GM18868 (cell line): ENCODE measurements at regions not wholly inside any gene's neighbourhood (a gene's known extent, or its start where the extent isn't known, plus 50 kb on each side); places are given as distances from the start of the nearest gene placed in this dataset.

Experiments used
- ATAC-seq: cut with Tn5 transposase; IDR thresholded peaks from one replicate; pipeline ENCODE4 v1.9.1; 2021; ENCODE audit warnings: mild to moderate bottlenecking, moderate library complexity; ENCODE audit not compliant: unreplicated experiment

GRCh38 chr22:47238690-47239473 is 476.4 kb downstream of the TBC1D22A start:
- ATAC-seq = no peak

GRCh38 chr22:47237890-47238480 is 475.5 kb downstream of the TBC1D22A start:
- ATAC-seq = no peak

GRCh38 chr22:47236718-47237117 is 474.3 kb downstream of the TBC1D22A start:
- ATAC-seq = no peak

GRCh38 chr22:47236161-47236560 is 473.7 kb downstream of the TBC1D22A start:
- no peak for ATAC-seq

GRCh38 chr22:47233316-47234243 is 471.1 kb downstream of the TBC1D22A start:
- no peak for ATAC-seq

- ATAC-seq = no peak
Observed at GRCh38 chr22:47232753-47233152, 470.3 kb downstream of the TBC1D22A start.

- no peak for ATAC-seq
Observed at GRCh38 chr22:47232197-47232596, 469.7 kb downstream of the TBC1D22A start.

- ATAC-seq = no peak
Observed at GRCh38 chr22:47231759-47232158, 469.3 kb downstream of the TBC1D22A start.

GRCh38 chr22:47230741-47231140 is 468.3 kb downstream of the TBC1D22A start:
- ATAC-seq = no peak

- ATAC-seq = no peak
Observed at GRCh38 chr22:47230251-47230650, 467.8 kb downstream of the TBC1D22A start.

- no peak for ATAC-seq
Observed at GRCh38 chr22:47228767-47229166, 466.3 kb downstream of the TBC1D22A start.

GRCh38 chr22:47225931-47226633 is 463.6 kb downstream of the TBC1D22A start:
- no peak for ATAC-seq

- no peak for ATAC-seq
Observed at GRCh38 chr22:47225080-47225930, 462.9 kb downstream of the TBC1D22A start.
